Mesendoderm (in vitro differentiated cells): ENCODE measurements at regions not wholly inside any gene's neighbourhood (a gene's known extent, or its start where the extent isn't known, plus 50 kb on each side); places are given as distances from the start of the nearest gene placed in this dataset. TPM values are rescaled to one million over a fixed set of nuclear protein-coding genes. Genes with fewer than 3 reads are reported as not detected.
"Not testable (repeated sequence)": the region's sequence is repeated elsewhere in the genome, so short reads cannot be mapped to it uniquely, and the experiment has no call there.

Experiments
- DNase-seq: peaks from one replicate; pipeline ENCODE4 v3.0.0; 2013
- H2AK5ac ChIP-seq: 2 replicates; pipeline ENCODE4 v1.6.1; 2013; ENCODE audit warnings: low read length, inconsistent platforms
- H2BK120ac ChIP-seq: 2 replicates; pipeline ENCODE4 v1.6.1; 2013; ENCODE audit warnings: low read depth, mild to moderate bottlenecking, low read length, moderate library complexity, mixed read lengths
- H2BK15ac ChIP-seq: replicated peaks from 2 replicates; pipeline ENCODE4 v1.6.1; 2013; ENCODE audit warnings: low read depth, mild to moderate bottlenecking, moderate library complexity
- H2BK5ac ChIP-seq: 2 replicates; pipeline ENCODE4 v1.6.1; 2013; ENCODE audit warnings: low read length, inconsistent platforms
- H3K18ac ChIP-seq: 2 replicates; pipeline ENCODE4 v1.6.1; 2013; ENCODE audit warnings: mild to moderate bottlenecking, low read length, mixed read lengths
- H3K23ac ChIP-seq: one replicate; pipeline ENCODE4 v1.6.1; 2013; ENCODE audit warnings: low read length
- H3K27ac ChIP-seq: 2 replicates; pipeline ENCODE4 v1.5.1; 2013; ENCODE audit warnings: low read depth, mild to moderate bottlenecking, inconsistent platforms, low read length, moderate library complexity
- H3K27me3 ChIP-seq: 2 replicates; pipeline ENCODE4 v1.6.1; 2013; ENCODE audit warnings: low read length, control low read depth, mild to moderate bottlenecking, inconsistent platforms; ENCODE audit not compliant: insufficient read depth, poor library complexity
- H3K36me3 ChIP-seq: 2 replicates; pipeline ENCODE4 v1.6.1; 2013; ENCODE audit warnings: low read length, inconsistent platforms; ENCODE audit not compliant: control insufficient read depth, insufficient read depth
- H3K4ac ChIP-seq: one replicate; pipeline ENCODE4 v1.6.1; 2013; ENCODE audit warnings: low read depth, mild to moderate bottlenecking, low read length, moderate library complexity
- H3K4me1 ChIP-seq: 2 replicates; pipeline ENCODE4 v1.6.1; 2013; ENCODE audit warnings: low read depth, low read length, inconsistent platforms; ENCODE audit not compliant: control insufficient read depth
- H3K4me2 ChIP-seq: 2 replicates; pipeline ENCODE4 v1.6.1; 2013; ENCODE audit warnings: low read length
- H3K4me3 ChIP-seq: 2 replicates; pipeline ENCODE4 v1.5.1; 2013; ENCODE audit warnings: mild to moderate bottlenecking, low read length
- H3K56ac ChIP-seq: one replicate; pipeline ENCODE4 v1.6.1; 2013; ENCODE audit warnings: low read length
- H3K79me1 ChIP-seq: 2 replicates; pipeline ENCODE4 v1.6.1; 2013; ENCODE audit warnings: low read length, inconsistent platforms
- H3K79me2 ChIP-seq: 2 replicates; pipeline ENCODE4 v1.6.1; 2013; ENCODE audit warnings: mild to moderate bottlenecking, low read length; ENCODE audit not compliant: control insufficient read depth, insufficient read depth
- H3K9ac ChIP-seq: 2 replicates; pipeline ENCODE4 v1.6.1; 2013; ENCODE audit warnings: low read length, inconsistent platforms
- H4K5ac ChIP-seq: one replicate; pipeline ENCODE4 v1.6.1; 2013; ENCODE audit warnings: low read length
- H4K8ac ChIP-seq: one replicate; pipeline ENCODE4 v1.6.1; 2013; ENCODE audit warnings: low read depth, mild to moderate bottlenecking, control low read depth, low read length, moderate library complexity
- WGBS: extraction: QIAGEN DNeasy Blood & Tissue Kit; methylation state at CpG from one replicate; pipeline ENCODE4 v1.1.7; 2013; ENCODE audit warnings: low lambda C conversion rate, missing lambda C conversion rate; ENCODE audit not compliant: insufficient coverage; ENCODE audit errors: extremely low coverage; 5-methylcytosine and 5-hydroxymethylcytosine counted together
- small RNA-seq: library from polyadenylated mRNA; stranded (forward); fragments of <200 nt; extraction: miRNeasy Mini kit (QIAGEN cat#:217004); gene quantifications from one replicate; pipeline ENCODE3, GENCODE V24; 2013; ENCODE audit not compliant: insufficient read depth

GRCh38 chr15:99784800-99785199, 51.6 kb upstream of the LYSMD4 start:
- H3K27ac ChIP-seq, H2BK15ac ChIP-seq, H3K9ac ChIP-seq, H3K4me3 ChIP-seq, H4K8ac ChIP-seq, H2BK120ac ChIP-seq, DNase-seq, H3K36me3 ChIP-seq, H4K5ac ChIP-seq, H3K79me2 ChIP-seq, H2AK5ac ChIP-seq, H3K23ac ChIP-seq, H3K4me2 ChIP-seq, H3K4ac ChIP-seq, H2BK5ac ChIP-seq, H3K4me1 ChIP-seq, H3K27me3 ChIP-seq, H3K56ac ChIP-seq, H3K79me1 ChIP-seq, H3K18ac ChIP-seq: not testable (repeated sequence)
- WGBS, result no CpG with 5 or more reads among the region's 1 CpG

GRCh38 chr15:99783918-99784619, 50.8 kb upstream of the LYSMD4 start:
- H3K18ac ChIP-seq, H3K23ac ChIP-seq, H3K9ac ChIP-seq, H2BK120ac ChIP-seq, H3K36me3 ChIP-seq, H3K27me3 ChIP-seq, H3K79me1 ChIP-seq, H3K4ac ChIP-seq, H3K4me1 ChIP-seq, H2BK5ac ChIP-seq, H4K5ac ChIP-seq, H4K8ac ChIP-seq, H3K27ac ChIP-seq, H3K79me2 ChIP-seq, H3K4me3 ChIP-seq, H3K56ac ChIP-seq, H3K4me2 ChIP-seq, H2BK15ac ChIP-seq, H2AK5ac ChIP-seq, DNase-seq: not testable (repeated sequence)
- WGBS, result no CpG with 5 or more reads among the region's 4 CpGs

Small RNAs in the stretch of these regions (small RNA-seq; reads per million reads assigned to genes)
- gene RN7SL484P, result not detected
